Endothelial cell of umbilical vein (primary cell): ENCODE measurements at regions not wholly inside any gene's neighbourhood (a gene's known extent, or its start where the extent isn't known, plus 50 kb on each side); places are given as distances from the start of the nearest gene placed in this dataset.

Experiments
- BruUV-seq: library from RNA; stranded (reverse); fragments of 400-500 nt; replicated peaks from 2 replicates; lab custom pipeline; 2021; lab: Mats Ljungman, UMichigan
- CTCF ChIA-PET: fragments of 300-600, 350-600 bp; sonication (Branson Sonifier 250); formaldehyde crosslinking; loops from one replicate; lab custom pipeline; 2021; ENCODE audit warnings: antibody characterized with exemption, inconsistent platforms; lab: Charles Lee
- POLR2A ChIA-PET: fragments of 300-600, 350-600 bp; sonication (Branson Sonifier 250); formaldehyde crosslinking; loops from one replicate; lab custom pipeline; 2021; ENCODE audit warnings: antibody characterized with exemption, inconsistent platforms; lab: Charles Lee
- DNase-seq: peaks from one replicate; pipeline ENCODE4 v3.0.0-alpha.2; 2011; ENCODE audit warnings: low read depth, low spot score
- FAIRE-seq: peaks from 2 replicates; lab custom pipeline; 2011; peaks lifted over from hg19 to GRCh38; lab: Jason Lieb, UNC
- H2AFZ ChIP-seq: 2 replicates; pipeline ENCODE4 v1.6.0; 2012; ENCODE audit warnings: low read depth, low read length, control low read depth, inconsistent platforms
- H3K27ac ChIP-seq: 2 replicates; pipeline ENCODE4 v1.5.1; 2011; ENCODE audit warnings: low read depth, mild to moderate bottlenecking, control low read depth, low read length, moderate library complexity; ENCODE audit not compliant: insufficient read depth
- H3K27me3 ChIP-seq, 2 experiments: 2 replicates each; pipeline versions ENCODE4 v1.6.0 to v1.6.1; 2011; ENCODE audit warnings: low read length in 2 of 2, mixed read lengths in 1 of 2; ENCODE audit not compliant: control insufficient read depth in 2 of 2, insufficient read depth in 2 of 2
- H3K36me3 ChIP-seq, 2 experiments: 2 replicates in 1 of 2; 3 replicates in 1 of 2; pipeline ENCODE4 v1.5.1; 2011; ENCODE audit warnings: low read length in 2 of 2, mild to moderate bottlenecking in 1 of 2, moderate library complexity in 1 of 2; ENCODE audit not compliant: control insufficient read depth in 2 of 2, insufficient read depth in 2 of 2; ENCODE audit errors: extremely low read depth in 1 of 2
- H3K4me1 ChIP-seq: 3 replicates; pipeline ENCODE4 v1.5.1; 2011; ENCODE audit warnings: mild to moderate bottlenecking, low read length; ENCODE audit not compliant: control insufficient read depth, insufficient read depth; ENCODE audit errors: extremely low read depth
- H3K4me2 ChIP-seq: 2 replicates; pipeline ENCODE4 v1.6.1; 2011; ENCODE audit warnings: low read length, control low read depth, mixed read lengths; ENCODE audit not compliant: insufficient read depth
- H3K4me3 ChIP-seq, 3 experiments: fragments of 200-600 bp in 1 of 3; sonication (generic), shearing (Covaris generic) in 1 of 3; replicated peaks in 1 of 3; 2 replicates each; pipeline ENCODE4 v1.5.1; 2011 to 2016; ENCODE audit warnings: control low read depth in 3 of 3, low read length in 3 of 3, mild to moderate bottlenecking in 2 of 3, inconsistent platforms in 1 of 3, low read depth in 1 of 3, moderate library complexity in 1 of 3; ENCODE audit not compliant: insufficient read depth in 1 of 3
- H3K79me2 ChIP-seq: 2 replicates; pipeline ENCODE4 v1.6.0; 2012; ENCODE audit warnings: low read length, inconsistent platforms; ENCODE audit not compliant: control insufficient read depth, insufficient read depth
- H3K9ac ChIP-seq: replicated peaks from 2 replicates; pipeline ENCODE3; 2011; ENCODE audit warnings: low read length, control low read depth; ENCODE audit not compliant: insufficient read depth; ENCODE audit errors: extremely low read depth
- H3K9me1 ChIP-seq: replicated peaks from 3 replicates; pipeline ENCODE4 v1.6.0; 2011; ENCODE audit warnings: mild to moderate bottlenecking, low read length; ENCODE audit not compliant: control insufficient read depth, insufficient read depth; ENCODE audit errors: extremely low read depth
- H3K9me3 ChIP-seq: replicated peaks from 2 replicates; pipeline ENCODE4 v1.5.1; 2012; ENCODE audit warnings: low read length, inconsistent platforms; ENCODE audit not compliant: control insufficient read depth, insufficient read depth
- H4K20me1 ChIP-seq: replicated peaks from 2 replicates; pipeline ENCODE3; 2011; ENCODE audit warnings: mild to moderate bottlenecking, low read length; ENCODE audit not compliant: control insufficient read depth, insufficient read depth; ENCODE audit errors: extremely low read depth
- CTCF ChIP-seq, 2 donors: IDR thresholded peaks; 1 replicate in 1 of 2; 2 replicates in 1 of 2; pipeline ENCODE4 v1.5.1; 2011; ENCODE audit warnings: low read length in 2 of 2, mild to moderate bottlenecking in 2 of 2, moderate library complexity in 2 of 2, control low read depth in 1 of 2, inconsistent platforms in 1 of 2, low read depth in 1 of 2; ENCODE audit not compliant: insufficient read depth in 1 of 2; ENCODE audit errors: extremely low read depth in 1 of 2
- EZH2 ChIP-seq: IDR thresholded peaks from 2 replicates; pipeline ENCODE4 v1.6.1; 2012; ENCODE audit warnings: borderline replicate concordance, low read depth, mild to moderate bottlenecking, moderate library complexity, low read length, inconsistent platforms; ENCODE audit not compliant: severe bottlenecking
- FOS ChIP-seq: IDR thresholded peaks from 2 replicates; pipeline ENCODE4 v1.6.1; 2011; ENCODE audit warnings: mild to moderate bottlenecking, low read length, moderate library complexity, borderline replicate concordance; ENCODE audit not compliant: insufficient read depth
- GATA2 ChIP-seq: IDR thresholded peaks from 2 replicates; pipeline ENCODE4 v1.7.0; 2011; ENCODE audit warnings: low read depth, mild to moderate bottlenecking, moderate library complexity, mixed read lengths, low read length; ENCODE audit not compliant: insufficient read length, insufficient read depth
- JUN ChIP-seq: IDR thresholded peaks from 2 replicates; pipeline ENCODE4 v1.6.1; 2011; ENCODE audit warnings: borderline replicate concordance, low read depth; ENCODE audit not compliant: insufficient read length, insufficient read depth
- MAX ChIP-seq: IDR thresholded peaks from 2 replicates; pipeline ENCODE4 v1.6.1; 2011; ENCODE audit not compliant: insufficient read depth, insufficient read length
- MYC ChIP-seq: IDR thresholded peaks from one replicate; pipeline ENCODE4 v1.6.1; 2011; ENCODE audit warnings: mild to moderate bottlenecking, low read depth, low read length
- POLR2A ChIP-seq: IDR thresholded peaks from 2 replicates; pipeline ENCODE4 v1.6.1; 2012; ENCODE audit warnings: low read depth, mild to moderate bottlenecking, control low read depth, low read length
- POLR2AphosphoS5 ChIP-seq: IDR thresholded peaks from 2 replicates; pipeline ENCODE4 v1.6.1; 2012; ENCODE audit warnings: low read depth, mild to moderate bottlenecking, control low read depth, low read length, moderate library complexity; ENCODE audit not compliant: insufficient read depth
- dilution Hi-C: fragments of 300-500 bp; cut with MboI; formaldehyde crosslinking; loops from one replicate; pipeline ENCODE4 v1.15.0; 2019; ENCODE audit warnings: low sequenced_read_pairs; ENCODE audit not compliant: extremely low pct_ligation_motif_present
- intact Hi-C: fragments of 100-400 bp; cut with micrococcal nuclease; formaldehyde crosslinking; loops from one replicate; pipeline ENCODE4 v1.10.0; 2022

GRCh38 chr4:115944146-115944905 lies 830.9 kb upstream of the NDST4 start:
- H4K20me1 ChIP-seq, result no peaks in the 10 kb centered on the region
- BruUV-seq, result no TSS peak
- no peaks in the 10 kb centered on the region for H3K79me2 ChIP-seq
- dilution Hi-C loops, result no loop called here
- intact Hi-C loops, result no loop called here
- H3K36me3 ChIP-seq, result no peaks in the 10 kb centered on the region
- DNase-seq (no peak), FAIRE-seq (no peak)
- TF ChIP-seq EZH2, result no peak
- no peak for TF ChIP-seq MYC
- TF ChIP-seq GATA2, result no peak
- TF ChIP-seq FOS, result no peak
- no peak for TF ChIP-seq POLR2A
- no peak for TF ChIP-seq POLR2AphosphoS5
- no peak for TF ChIP-seq MAX
- no peak for TF ChIP-seq CTCF (IDR thresholded peaks at IDR 0.05; ENCODE audit: extremely low read depth in 1 of 2, insufficient read depth in 1 of 2, low read depth in 1 of 2, low read length in 2 of 2)
- TF ChIP-seq JUN, result no peak
- ChIA-PET CTCF (no interaction called here), POLR2A (no interaction called here)
- no peaks in the 10 kb centered on the region for H3K27me3 ChIP-seq
- no peaks in the 10 kb centered on the region for H3K9me1 ChIP-seq
- H3K9me3 ChIP-seq, result no peaks in the 10 kb centered on the region
- H3K4me2 ChIP-seq, result no peak overlapping the region
- H3K27ac ChIP-seq, result no peak overlapping the region
- no peaks in the 10 kb centered on the region for H3K4me1 ChIP-seq
- H3K9ac ChIP-seq, result no peak overlapping the region
- H3K4me3 ChIP-seq, result no peak overlapping the region
- no peak overlapping the region for H2AFZ ChIP-seq
